GM10248 (cell line): ENCODE measurements at regions not wholly inside any gene's neighbourhood (a gene's known extent, or its start where the extent isn't known, plus 50 kb on each side); places are given as distances from the start of the nearest gene placed in this dataset.

Experiments
- CTCF ChIA-PET: fragments of 300-600 bp; sonication (Branson Sonifier 250); formaldehyde crosslinking; extraction: SDS; loops from one replicate; lab custom pipeline; 2021; ENCODE audit warnings: antibody characterized with exemption; lab: Yijun Ruan, JAX
- POLR2A ChIA-PET: fragments of 350-650 bp; sonication (Branson Sonifier 250); formaldehyde crosslinking; extraction: SDS; loops from one replicate; lab custom pipeline; 2020; ENCODE audit warnings: antibody characterized with exemption; lab: Yijun Ruan, JAX
- DNase-seq: peaks from one replicate; pipeline ENCODE4 v3.0.0; 2012; ENCODE audit errors: extremely low spot score
- CTCF ChIP-seq: IDR thresholded peaks from 2 replicates; pipeline ENCODE4 v1.5.1; 2012; ENCODE audit warnings: mild to moderate bottlenecking, low read depth; ENCODE audit errors: extremely low read depth, missing control alignments, control extremely low read depth

GRCh38 chr7:42373285-42373684 is 136.3 kb upstream of the GLI3 start:
- no peak for DNase-seq
- ChIA-PET POLR2A (no interaction called here), CTCF (no interaction called here)
- TF ChIP-seq CTCF, result no peak

GRCh38 chr7:42372479-42372878 is 135.5 kb upstream of the GLI3 start:
- CTCF ChIA-PET, result no interaction called here
- no peak for TF ChIP-seq CTCF
- POLR2A ChIA-PET, result no interaction called here
- no peak for DNase-seq

GRCh38 chr7:42359946-42360345 is 122.9 kb upstream of the GLI3 start:
- no peak for TF ChIP-seq CTCF
- no peak for DNase-seq
- CTCF ChIA-PET, result no interaction called here
- POLR2A ChIA-PET, result no interaction called here

- TF ChIP-seq CTCF, result no peak
- ChIA-PET CTCF (no interaction called here), POLR2A (no interaction called here)
- no peak for DNase-seq
Observed at GRCh38 chr7:42351316-42351935, 114.4 kb upstream of the GLI3 start.

GRCh38 chr7:42350801-42351200 is 113.8 kb upstream of the GLI3 start:
- POLR2A ChIA-PET, result no interaction called here
- DNase-seq, result no peak
- CTCF ChIA-PET, result no interaction called here
- TF ChIP-seq CTCF, result no peak

- ChIA-PET POLR2A (no interaction called here), CTCF (interaction anchor here (1.5 kb wide), 1 partner anchor 23 kb away, joined by 4 read pairs; no protein-coding TSS in a partner anchor)
- no peak for DNase-seq
- TF ChIP-seq CTCF, result no peak
Observed at GRCh38 chr7:42348631-42349030, 111.6 kb upstream of the GLI3 start.
